Endothelial cell of umbilical vein (primary cell): ENCODE measurements at regions not wholly inside any gene's neighbourhood (a gene's known extent, or its start where the extent isn't known, plus 50 kb on each side); places are given as distances from the start of the nearest gene placed in this dataset.

Source experiments
- BruUV-seq: library from RNA; stranded (reverse); fragments of 400-500 nt; replicated peaks from 2 replicates; lab custom pipeline; 2021; lab: Mats Ljungman, UMichigan
- CTCF ChIA-PET: fragments of 300-600, 350-600 bp; sonication (Branson Sonifier 250); formaldehyde crosslinking; loops from one replicate; lab custom pipeline; 2021; ENCODE audit warnings: antibody characterized with exemption, inconsistent platforms; lab: Charles Lee
- POLR2A ChIA-PET: fragments of 300-600, 350-600 bp; sonication (Branson Sonifier 250); formaldehyde crosslinking; loops from one replicate; lab custom pipeline; 2021; ENCODE audit warnings: antibody characterized with exemption, inconsistent platforms; lab: Charles Lee
- DNase-seq: peaks from one replicate; pipeline ENCODE4 v3.0.0-alpha.2; 2011; ENCODE audit warnings: low read depth, low spot score
- FAIRE-seq: peaks from 2 replicates; lab custom pipeline; 2011; peaks lifted over from hg19 to GRCh38; lab: Jason Lieb, UNC
- H2AFZ ChIP-seq: 2 replicates; pipeline ENCODE4 v1.6.0; 2012; ENCODE audit warnings: low read depth, low read length, control low read depth, inconsistent platforms
- H3K27ac ChIP-seq: 2 replicates; pipeline ENCODE4 v1.5.1; 2011; ENCODE audit warnings: low read depth, mild to moderate bottlenecking, control low read depth, low read length, moderate library complexity; ENCODE audit not compliant: insufficient read depth
- H3K27me3 ChIP-seq, 2 experiments: 2 replicates each; pipeline versions ENCODE4 v1.6.0 to v1.6.1; 2011; ENCODE audit warnings: low read length in 2 of 2, mixed read lengths in 1 of 2; ENCODE audit not compliant: control insufficient read depth in 2 of 2, insufficient read depth in 2 of 2
- H3K36me3 ChIP-seq, 2 experiments: 2 replicates in 1 of 2; 3 replicates in 1 of 2; pipeline ENCODE4 v1.5.1; 2011; ENCODE audit warnings: low read length in 2 of 2, mild to moderate bottlenecking in 1 of 2, moderate library complexity in 1 of 2; ENCODE audit not compliant: control insufficient read depth in 2 of 2, insufficient read depth in 2 of 2; ENCODE audit errors: extremely low read depth in 1 of 2
- H3K4me1 ChIP-seq: 3 replicates; pipeline ENCODE4 v1.5.1; 2011; ENCODE audit warnings: mild to moderate bottlenecking, low read length; ENCODE audit not compliant: control insufficient read depth, insufficient read depth; ENCODE audit errors: extremely low read depth
- H3K4me2 ChIP-seq: 2 replicates; pipeline ENCODE4 v1.6.1; 2011; ENCODE audit warnings: low read length, control low read depth, mixed read lengths; ENCODE audit not compliant: insufficient read depth
- H3K4me3 ChIP-seq, 3 experiments: fragments of 200-600 bp in 1 of 3; sonication (generic), shearing (Covaris generic) in 1 of 3; replicated peaks in 1 of 3; 2 replicates each; pipeline ENCODE4 v1.5.1; 2011 to 2016; ENCODE audit warnings: control low read depth in 3 of 3, low read length in 3 of 3, mild to moderate bottlenecking in 2 of 3, inconsistent platforms in 1 of 3, low read depth in 1 of 3, moderate library complexity in 1 of 3; ENCODE audit not compliant: insufficient read depth in 1 of 3
- H3K79me2 ChIP-seq: 2 replicates; pipeline ENCODE4 v1.6.0; 2012; ENCODE audit warnings: low read length, inconsistent platforms; ENCODE audit not compliant: control insufficient read depth, insufficient read depth
- H3K9ac ChIP-seq: replicated peaks from 2 replicates; pipeline ENCODE3; 2011; ENCODE audit warnings: low read length, control low read depth; ENCODE audit not compliant: insufficient read depth; ENCODE audit errors: extremely low read depth
- H3K9me1 ChIP-seq: replicated peaks from 3 replicates; pipeline ENCODE4 v1.6.0; 2011; ENCODE audit warnings: mild to moderate bottlenecking, low read length; ENCODE audit not compliant: control insufficient read depth, insufficient read depth; ENCODE audit errors: extremely low read depth
- H3K9me3 ChIP-seq: replicated peaks from 2 replicates; pipeline ENCODE4 v1.5.1; 2012; ENCODE audit warnings: low read length, inconsistent platforms; ENCODE audit not compliant: control insufficient read depth, insufficient read depth
- H4K20me1 ChIP-seq: replicated peaks from 2 replicates; pipeline ENCODE3; 2011; ENCODE audit warnings: mild to moderate bottlenecking, low read length; ENCODE audit not compliant: control insufficient read depth, insufficient read depth; ENCODE audit errors: extremely low read depth
- EZH2 ChIP-seq: IDR thresholded peaks from 2 replicates; pipeline ENCODE4 v1.6.1; 2012; ENCODE audit warnings: borderline replicate concordance, low read depth, mild to moderate bottlenecking, moderate library complexity, low read length, inconsistent platforms; ENCODE audit not compliant: severe bottlenecking
- FOS ChIP-seq: IDR thresholded peaks from 2 replicates; pipeline ENCODE4 v1.6.1; 2011; ENCODE audit warnings: mild to moderate bottlenecking, low read length, moderate library complexity, borderline replicate concordance; ENCODE audit not compliant: insufficient read depth
- GATA2 ChIP-seq: IDR thresholded peaks from 2 replicates; pipeline ENCODE4 v1.7.0; 2011; ENCODE audit warnings: low read depth, mild to moderate bottlenecking, moderate library complexity, mixed read lengths, low read length; ENCODE audit not compliant: insufficient read length, insufficient read depth
- JUN ChIP-seq: IDR thresholded peaks from 2 replicates; pipeline ENCODE4 v1.6.1; 2011; ENCODE audit warnings: borderline replicate concordance, low read depth; ENCODE audit not compliant: insufficient read length, insufficient read depth
- MAX ChIP-seq: IDR thresholded peaks from 2 replicates; pipeline ENCODE4 v1.6.1; 2011; ENCODE audit not compliant: insufficient read depth, insufficient read length
- MYC ChIP-seq: IDR thresholded peaks from one replicate; pipeline ENCODE4 v1.6.1; 2011; ENCODE audit warnings: mild to moderate bottlenecking, low read depth, low read length
- POLR2A ChIP-seq: IDR thresholded peaks from 2 replicates; pipeline ENCODE4 v1.6.1; 2012; ENCODE audit warnings: low read depth, mild to moderate bottlenecking, control low read depth, low read length
- POLR2AphosphoS5 ChIP-seq: IDR thresholded peaks from 2 replicates; pipeline ENCODE4 v1.6.1; 2012; ENCODE audit warnings: low read depth, mild to moderate bottlenecking, control low read depth, low read length, moderate library complexity; ENCODE audit not compliant: insufficient read depth
- dilution Hi-C: fragments of 300-500 bp; cut with MboI; formaldehyde crosslinking; loops from one replicate; pipeline ENCODE4 v1.15.0; 2019; ENCODE audit warnings: low sequenced_read_pairs; ENCODE audit not compliant: extremely low pct_ligation_motif_present
- intact Hi-C: fragments of 100-400 bp; cut with micrococcal nuclease; formaldehyde crosslinking; loops from one replicate; pipeline ENCODE4 v1.10.0; 2022
- TF ChIP-seq, protein P1 (sequence below), 2 donors: IDR thresholded peaks; 1 replicate in 1 of 2; 2 replicates in 1 of 2; pipeline ENCODE4 v1.5.1; 2011; ENCODE audit warnings: low read length in 2 of 2, mild to moderate bottlenecking in 2 of 2, moderate library complexity in 2 of 2, control low read depth in 1 of 2, inconsistent platforms in 1 of 2, low read depth in 1 of 2; ENCODE audit not compliant: insufficient read depth in 1 of 2; ENCODE audit errors: extremely low read depth in 1 of 2

- TF ChIP-seq FOS: no peak
- TF ChIP-seq JUN: no peak
- TF ChIP-seq, protein P1, sequence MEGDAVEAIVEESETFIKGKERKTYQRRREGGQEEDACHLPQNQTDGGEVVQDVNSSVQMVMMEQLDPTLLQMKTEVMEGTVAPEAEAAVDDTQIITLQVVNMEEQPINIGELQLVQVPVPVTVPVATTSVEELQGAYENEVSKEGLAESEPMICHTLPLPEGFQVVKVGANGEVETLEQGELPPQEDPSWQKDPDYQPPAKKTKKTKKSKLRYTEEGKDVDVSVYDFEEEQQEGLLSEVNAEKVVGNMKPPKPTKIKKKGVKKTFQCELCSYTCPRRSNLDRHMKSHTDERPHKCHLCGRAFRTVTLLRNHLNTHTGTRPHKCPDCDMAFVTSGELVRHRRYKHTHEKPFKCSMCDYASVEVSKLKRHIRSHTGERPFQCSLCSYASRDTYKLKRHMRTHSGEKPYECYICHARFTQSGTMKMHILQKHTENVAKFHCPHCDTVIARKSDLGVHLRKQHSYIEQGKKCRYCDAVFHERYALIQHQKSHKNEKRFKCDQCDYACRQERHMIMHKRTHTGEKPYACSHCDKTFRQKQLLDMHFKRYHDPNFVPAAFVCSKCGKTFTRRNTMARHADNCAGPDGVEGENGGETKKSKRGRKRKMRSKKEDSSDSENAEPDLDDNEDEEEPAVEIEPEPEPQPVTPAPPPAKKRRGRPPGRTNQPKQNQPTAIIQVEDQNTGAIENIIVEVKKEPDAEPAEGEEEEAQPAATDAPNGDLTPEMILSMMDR (IDR thresholded peaks at IDR 0.05; ENCODE audit: extremely low read depth in 1 of 2, insufficient read depth in 1 of 2, low read depth in 1 of 2, low read length in 2 of 2): no peak
- TF ChIP-seq EZH2: no peak
- TF ChIP-seq MYC: no peak
- no peak for TF ChIP-seq GATA2
- TF ChIP-seq POLR2A: no peak
- no peak for TF ChIP-seq MAX
- TF ChIP-seq POLR2AphosphoS5: no peak
- dilution Hi-C loops: no loop called here
- no TSS peak for BruUV-seq
- intact Hi-C loops: no loop called here
- Histone ChIP-seq H3K9ac (no peak overlapping the region), H3K4me3 (no peak overlapping the region), H3K9me3 (peaks cover 3% of the 10 kb centered on the region), H3K9me1 (no peaks in the 10 kb centered on the region), H3K4me1 (no peaks in the 10 kb centered on the region), H3K4me2 (no peak overlapping the region), H4K20me1 (no peaks in the 10 kb centered on the region), H3K79me2 (no peaks in the 10 kb centered on the region), H3K36me3 (no peaks in the 10 kb centered on the region), H2AFZ (no peak overlapping the region), H3K27me3 (no peaks in the 10 kb centered on the region), H3K27ac (no peak overlapping the region)
- ChIA-PET CTCF (no interaction called here), POLR2A (no interaction called here)
- DNase-seq (no peak), FAIRE-seq (no peak)
These were observed 184.9 kb downstream of the TRIM36 start for GRCh38 chr5:114984796-114985195.
